Skin of body (tissue), 1 donor: ENCODE measurements at regions not wholly inside any gene's neighbourhood (a gene's known extent, or its start where the extent isn't known, plus 50 kb on each side); places are given as distances from the start of the nearest gene placed in this dataset.
"Not testable (repeated sequence)": the region's sequence is repeated elsewhere in the genome, so short reads cannot be mapped to it uniquely, and the experiment has no call there.

Source experiments
- DNase-seq: peaks from one replicate; lab custom pipeline; 2025; lab: John Stamatoyannopoulos, UW

GRCh38 chr22:23395530-23396361, 184.3 kb downstream of the IGLL1 start:
- no peak for DNase-seq

DNA sequence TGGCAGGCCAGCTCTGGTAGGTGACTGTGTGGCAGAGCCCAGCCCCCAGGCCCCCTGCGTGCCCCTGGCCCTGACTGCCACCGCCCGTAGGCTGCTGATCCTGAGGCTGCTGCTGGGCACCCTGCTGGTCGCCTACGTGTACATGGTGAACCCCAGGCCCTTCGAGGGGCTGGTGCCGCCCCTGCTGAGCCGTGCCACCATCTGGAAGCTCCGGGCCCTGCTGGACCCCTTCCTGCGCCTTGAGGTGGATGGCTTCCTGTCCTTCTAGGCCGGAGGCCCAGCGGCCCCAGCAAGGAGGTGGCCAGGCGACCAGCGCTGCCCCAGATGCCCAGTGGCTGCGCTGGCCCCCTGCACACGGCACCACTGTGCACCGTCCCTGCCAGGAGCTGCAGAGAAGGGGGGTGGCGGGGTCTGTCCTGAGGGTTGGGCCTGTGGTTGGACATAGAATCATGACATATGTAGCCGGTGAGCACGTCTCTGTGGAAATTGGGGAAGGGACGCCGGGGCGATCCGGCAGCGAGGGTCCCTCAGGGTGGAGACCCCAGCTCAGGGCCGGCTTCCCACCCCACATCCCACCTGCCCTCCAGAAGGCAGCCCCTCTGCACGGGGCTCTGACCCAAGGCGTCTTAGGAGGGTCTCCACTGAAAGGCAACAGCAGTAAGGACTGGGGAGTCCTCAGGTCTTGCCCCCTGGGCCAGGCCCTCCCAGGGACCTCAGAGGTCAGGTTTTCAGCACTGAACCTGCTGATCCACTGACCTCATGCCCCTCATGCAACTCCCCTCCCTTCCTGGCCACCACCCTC, 185.4 kb downstream of the IGLL1 start:
- no peak for DNase-seq

GRCh38 chr22:23393721-23394320, 186.3 kb downstream of the IGLL1 start:
- no peak for DNase-seq

GRCh38 chr22:23393199-23393598, 186.9 kb downstream of the IGLL1 start:
- not testable (repeated sequence) for DNase-seq

DNA sequence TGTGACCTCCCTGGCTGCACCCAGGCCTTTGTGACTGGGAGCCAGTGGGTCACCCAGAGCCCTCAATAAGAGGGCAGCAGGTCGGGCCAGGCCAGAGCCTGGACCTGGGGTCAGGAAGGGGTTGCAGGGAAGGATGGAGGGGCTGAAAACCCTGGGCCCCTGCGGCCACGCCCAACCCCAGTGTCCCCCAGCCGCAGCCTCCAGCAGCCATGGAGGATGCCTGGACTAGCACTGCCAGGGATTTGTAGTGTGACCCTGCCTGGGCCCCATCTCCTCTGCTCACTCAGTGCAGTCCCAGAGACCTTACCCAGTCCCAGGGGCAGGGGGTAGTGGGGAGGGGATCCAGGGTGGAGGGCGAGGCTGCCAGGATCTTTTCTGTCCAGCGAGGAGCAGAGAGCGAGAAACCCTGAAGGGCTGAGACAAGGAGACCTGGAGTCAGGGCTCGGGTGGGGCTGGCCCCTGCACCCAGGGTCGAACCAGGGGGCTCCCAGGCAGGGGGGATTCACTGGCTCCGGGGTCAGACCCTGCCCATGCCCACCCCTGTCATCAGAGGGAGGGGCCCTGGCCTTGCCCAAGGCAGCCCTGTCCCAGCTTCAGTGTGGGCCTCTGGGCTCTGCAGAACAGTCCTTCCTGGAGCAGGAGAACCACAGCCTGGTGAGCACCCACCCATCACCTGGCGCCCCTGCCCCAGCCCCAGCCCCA, 187.5 kb downstream of the IGLL1 start:
- DNase-seq, result no peak

- DNase-seq, result no peak
Measured at GRCh38 chr22:23391022-23391421, 189.1 kb downstream of the IGLL1 start.

DNA sequence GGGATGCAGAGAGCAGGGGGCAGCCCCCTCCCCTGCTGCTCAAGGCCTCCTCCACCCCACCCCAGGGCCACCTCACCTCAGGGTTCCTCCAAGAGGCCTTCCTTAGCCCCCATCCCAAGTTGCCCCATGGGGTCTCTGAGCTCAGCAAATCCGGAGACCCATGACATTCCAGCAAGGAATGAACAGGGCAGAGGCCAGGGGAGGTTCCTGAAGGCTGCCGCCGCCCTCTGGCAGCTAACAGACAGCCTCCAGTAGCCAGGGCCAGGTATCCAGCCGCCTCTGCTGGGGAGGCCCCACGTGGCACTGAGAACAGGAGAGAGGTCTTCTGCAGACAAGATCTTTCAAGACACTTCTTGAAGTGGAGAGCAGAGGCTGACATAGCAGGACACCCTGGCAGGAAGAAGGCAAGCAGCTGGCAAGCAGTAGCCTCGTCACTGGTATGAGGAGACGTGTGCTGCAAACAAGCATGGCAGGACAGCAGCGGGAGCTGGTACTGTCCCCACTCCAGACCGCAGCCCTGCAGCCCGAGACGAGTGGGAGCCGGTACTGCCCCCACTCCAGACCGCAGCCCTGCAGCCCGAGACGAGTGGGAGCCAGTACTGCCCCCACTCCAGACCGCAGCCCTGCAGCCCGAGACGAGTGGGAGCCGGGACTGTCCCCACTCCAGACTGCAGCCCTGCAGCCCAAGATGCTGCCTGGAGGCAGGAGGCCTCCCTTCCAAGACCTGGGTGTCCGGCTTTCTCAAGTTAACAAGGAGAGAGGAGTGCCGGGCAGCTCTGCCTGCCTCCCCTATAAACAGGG, 190.6 kb downstream of the IGLL1 start:
- no peak for DNase-seq

- no peak for DNase-seq
Measured at GRCh38 chr22:23388517-23388890, 191.6 kb downstream of the IGLL1 start.

DNA sequence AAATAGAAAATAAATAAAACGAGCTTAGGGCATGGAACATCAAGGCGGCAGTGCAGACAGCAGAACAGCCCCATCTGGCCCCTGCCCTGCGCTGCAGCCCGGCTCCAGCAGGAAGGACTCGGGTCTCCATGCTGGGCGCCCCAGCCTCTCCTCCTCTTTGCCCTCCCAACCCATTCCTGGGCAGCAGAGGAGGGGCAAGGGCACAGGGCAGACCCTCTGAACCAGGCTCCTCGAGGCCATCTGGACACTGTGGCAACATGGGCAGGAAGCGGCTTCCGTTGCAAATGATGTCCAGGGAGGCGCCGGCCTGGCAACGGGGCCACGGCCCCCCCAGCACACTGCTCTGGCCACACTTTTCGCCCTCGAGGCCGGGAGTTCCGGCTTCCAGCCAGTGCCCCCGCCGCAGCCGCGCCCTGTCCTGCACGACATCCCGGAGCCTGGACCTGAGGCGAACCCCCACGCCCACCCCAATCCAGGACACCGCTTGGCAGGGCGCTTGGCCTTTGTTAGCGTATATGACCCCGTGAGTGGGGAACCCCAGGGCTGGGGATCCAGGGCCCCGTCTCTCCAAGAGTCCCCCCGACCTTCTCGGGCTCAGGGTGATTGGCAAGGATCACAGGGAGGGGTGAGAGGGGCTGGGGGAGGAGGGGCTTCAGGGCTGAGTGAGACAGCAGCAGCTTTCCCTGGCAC, 192.1 kb downstream of the IGLL1 start:
- no peak for DNase-seq

DNA sequence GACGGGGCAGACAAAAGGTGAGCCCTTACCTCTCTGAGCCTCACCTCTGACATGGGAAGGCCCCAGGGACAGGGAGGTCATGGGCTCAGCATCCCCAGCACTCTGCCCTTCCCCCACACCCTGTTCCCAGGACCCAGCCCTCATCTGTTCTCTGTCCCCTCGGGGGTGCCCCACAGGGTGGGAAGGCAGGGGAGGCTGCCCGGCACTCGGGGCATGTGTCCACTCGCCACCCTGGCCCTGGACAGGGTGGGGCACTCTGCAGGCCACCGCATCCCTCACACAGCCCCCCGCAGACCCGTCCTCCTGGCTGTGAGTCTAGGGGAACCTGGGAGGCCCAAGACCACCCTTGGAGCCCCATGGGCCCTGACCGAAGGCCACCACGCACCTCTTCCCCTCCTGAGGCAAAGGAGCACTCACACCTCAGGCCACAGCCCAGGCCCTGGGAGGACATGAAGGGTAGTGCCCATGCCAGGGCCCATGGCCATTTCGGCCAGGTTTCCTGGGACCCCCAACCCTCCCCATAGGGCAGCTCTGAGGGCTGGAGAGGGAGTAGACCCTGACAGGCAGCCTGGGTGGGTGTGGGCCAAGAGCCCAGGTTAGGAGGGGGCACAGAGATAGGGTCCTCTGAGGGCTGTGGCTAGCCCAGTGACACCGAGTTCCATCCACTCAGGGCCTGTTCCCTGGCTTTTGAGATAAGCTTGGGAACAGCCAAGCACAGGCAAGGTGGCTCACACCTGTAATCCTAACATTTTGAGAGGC, 193.1 kb downstream of the IGLL1 start:
- no peak for DNase-seq

- peak; percentile 23 for DNase-seq
Measured at GRCh38 chr22:23385678-23386631, 194.1 kb downstream of the IGLL1 start.

DNA sequence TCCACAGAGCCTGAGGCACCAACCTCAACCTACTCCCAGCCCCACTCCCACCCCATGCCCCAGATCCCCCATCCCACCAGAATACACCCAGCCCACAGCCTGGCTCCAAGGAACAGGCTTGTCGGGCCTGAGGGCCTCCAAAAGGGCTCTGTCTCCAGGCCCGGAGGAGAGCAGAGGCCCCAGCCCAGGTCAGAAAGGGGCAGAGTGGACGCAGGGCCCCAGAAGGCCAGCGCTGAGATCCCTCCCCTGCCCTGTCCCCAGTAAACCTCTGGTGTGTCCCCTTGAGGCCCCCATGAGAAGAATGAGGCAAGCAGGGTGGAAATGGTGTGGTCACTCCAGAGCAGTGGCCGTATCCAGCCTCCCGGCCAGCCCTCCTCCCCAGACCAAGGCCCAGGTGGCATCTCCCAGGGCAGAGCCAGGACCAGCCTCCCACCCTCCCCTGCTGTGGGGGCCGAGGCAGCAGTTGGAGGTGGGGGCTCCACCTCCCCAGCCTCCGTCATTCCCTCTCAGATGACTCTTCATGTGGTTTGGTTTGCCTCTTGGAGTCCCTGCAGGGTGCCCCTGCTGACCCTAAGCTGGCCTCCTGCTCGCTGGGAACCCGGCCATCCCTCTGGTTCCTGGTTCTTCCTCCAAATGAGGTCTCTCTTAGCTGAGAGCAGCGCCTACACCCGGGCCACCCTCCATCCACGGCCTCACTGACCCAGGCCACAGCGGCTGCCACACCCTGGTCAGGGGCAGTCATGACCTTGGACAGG, 195.0 kb downstream of the IGLL1 start:
- no peak for DNase-seq

- no peak for DNase-seq
Measured at GRCh38 chr22:23384431-23384830, 195.7 kb downstream of the IGLL1 start.

- DNase-seq, result no peak
Measured at GRCh38 chr22:23383491-23384361, 196.4 kb downstream of the IGLL1 start.

- DNase-seq, result no peak
Measured at GRCh38 chr22:23382428-23383218, 197.5 kb downstream of the IGLL1 start.
